ENCODE measurements at regions not wholly inside any gene's neighbourhood (a gene's known extent, or its start where the extent isn't known, plus 50 kb on each side); places are given as distances from the start of the nearest gene placed in this dataset.

DNA sequence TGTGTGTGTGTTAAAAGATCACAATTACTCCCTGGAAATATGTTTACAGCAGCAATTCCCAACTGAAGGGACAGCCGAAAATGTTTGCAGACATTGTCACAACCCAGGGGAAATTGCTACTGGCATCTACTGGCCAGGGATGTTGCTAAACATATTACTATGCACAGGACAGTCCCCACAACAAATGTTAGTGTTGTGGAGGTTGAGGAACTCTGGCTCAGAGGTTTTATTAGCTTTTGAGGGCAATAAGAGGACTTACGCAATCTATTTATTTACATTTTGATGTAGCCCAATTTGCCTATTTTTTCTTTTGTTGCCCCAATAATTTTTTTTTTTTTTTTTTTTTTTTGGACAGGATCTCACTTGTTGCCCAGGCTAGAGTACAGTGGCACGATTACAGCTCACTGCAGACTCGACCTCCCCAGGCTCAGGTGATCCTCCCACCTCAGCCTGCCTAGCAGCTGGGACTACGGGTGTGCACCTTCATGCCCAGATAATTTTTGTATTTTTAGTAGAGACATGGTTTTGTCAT is 154.1 kb downstream of the RPS12 start:
- no peak overlapping the region for H3K4me3 ChIP-seq (ENCODE audit: low read depth, low read length)
- DNase-seq (ENCODE audit: low read depth), result no peak
- TF ChIP-seq, protein P1, sequence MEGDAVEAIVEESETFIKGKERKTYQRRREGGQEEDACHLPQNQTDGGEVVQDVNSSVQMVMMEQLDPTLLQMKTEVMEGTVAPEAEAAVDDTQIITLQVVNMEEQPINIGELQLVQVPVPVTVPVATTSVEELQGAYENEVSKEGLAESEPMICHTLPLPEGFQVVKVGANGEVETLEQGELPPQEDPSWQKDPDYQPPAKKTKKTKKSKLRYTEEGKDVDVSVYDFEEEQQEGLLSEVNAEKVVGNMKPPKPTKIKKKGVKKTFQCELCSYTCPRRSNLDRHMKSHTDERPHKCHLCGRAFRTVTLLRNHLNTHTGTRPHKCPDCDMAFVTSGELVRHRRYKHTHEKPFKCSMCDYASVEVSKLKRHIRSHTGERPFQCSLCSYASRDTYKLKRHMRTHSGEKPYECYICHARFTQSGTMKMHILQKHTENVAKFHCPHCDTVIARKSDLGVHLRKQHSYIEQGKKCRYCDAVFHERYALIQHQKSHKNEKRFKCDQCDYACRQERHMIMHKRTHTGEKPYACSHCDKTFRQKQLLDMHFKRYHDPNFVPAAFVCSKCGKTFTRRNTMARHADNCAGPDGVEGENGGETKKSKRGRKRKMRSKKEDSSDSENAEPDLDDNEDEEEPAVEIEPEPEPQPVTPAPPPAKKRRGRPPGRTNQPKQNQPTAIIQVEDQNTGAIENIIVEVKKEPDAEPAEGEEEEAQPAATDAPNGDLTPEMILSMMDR (conservative IDR thresholded peaks at IDR 0.05; ENCODE audit: low read depth, low read length), result no peak

DNA sequence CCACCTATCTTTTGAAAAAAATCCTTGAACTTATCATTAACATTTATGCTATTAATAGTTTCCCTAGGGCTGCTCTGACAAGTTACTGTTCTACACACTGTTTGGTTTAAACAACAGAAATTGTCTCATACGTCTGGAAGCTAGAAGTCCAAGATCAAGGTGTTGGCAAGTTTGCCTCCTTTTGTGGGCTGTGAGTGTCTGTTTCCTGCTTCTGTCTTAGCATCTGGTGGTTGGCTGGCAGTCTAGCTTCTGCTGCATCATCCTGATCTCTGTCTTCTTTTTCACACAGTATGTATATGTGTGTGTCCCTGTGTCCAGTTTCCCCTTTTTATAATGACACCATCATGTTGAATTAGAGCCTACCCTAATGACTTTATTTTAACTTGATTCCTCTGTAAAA is 154.8 kb downstream of the RPS12 start:
- TF ChIP-seq, protein P1 (conservative IDR thresholded peaks at IDR 0.05; ENCODE audit: low read depth, low read length), result no peak
- no peak overlapping the region for H3K4me3 ChIP-seq (ENCODE audit: low read depth, low read length)
- no peak for DNase-seq (ENCODE audit: low read depth)

DNA sequence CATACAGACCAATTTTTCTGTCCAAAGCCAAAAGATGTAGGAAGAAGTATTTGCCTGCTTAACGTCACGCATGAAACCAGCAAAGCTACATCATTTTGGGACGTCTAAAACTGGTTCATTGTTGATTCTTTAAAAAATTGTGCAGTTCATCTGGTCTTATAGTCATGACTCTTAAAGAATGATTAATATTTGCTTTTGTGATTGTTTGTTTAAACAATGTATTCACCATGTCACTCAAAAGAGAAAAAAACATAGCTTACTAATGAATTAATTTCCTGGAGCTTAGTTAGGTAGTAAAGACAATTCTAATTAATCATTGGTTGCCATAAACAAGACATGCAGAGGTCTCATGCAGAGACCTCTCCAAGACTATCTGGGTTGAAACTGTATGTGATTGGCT is 157.3 kb downstream of the RPS12 start:
- H3K4me3 ChIP-seq (ENCODE audit: low read depth, low read length), result no peak overlapping the region
- TF ChIP-seq, protein P1 (conservative IDR thresholded peaks at IDR 0.05; ENCODE audit: low read depth, low read length), result no peak
- no peak for DNase-seq (ENCODE audit: low read depth)

DNA sequence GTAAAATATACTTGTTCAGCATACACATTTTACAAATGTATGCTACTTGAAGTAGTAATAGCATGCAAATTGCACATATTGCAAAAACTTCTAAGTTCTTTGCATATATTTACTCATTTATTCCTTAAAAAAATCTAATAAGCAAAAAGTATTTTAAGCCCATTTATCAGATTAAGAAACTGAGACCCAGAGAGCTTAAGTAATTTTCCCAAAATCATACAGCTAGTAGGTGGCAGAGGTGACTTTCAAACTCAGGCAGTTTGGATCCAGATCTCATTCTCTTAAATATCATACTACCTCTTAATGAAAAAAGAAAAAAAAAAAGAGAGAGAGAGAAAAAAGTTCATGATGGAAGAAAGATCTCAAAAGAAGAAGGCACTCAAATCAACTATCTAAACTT is 157.9 kb downstream of the RPS12 start:
- TF ChIP-seq, protein P1 (conservative IDR thresholded peaks at IDR 0.05; ENCODE audit: low read depth, low read length), result no peak
- no peak overlapping the region for H3K4me3 ChIP-seq (ENCODE audit: low read depth, low read length)
- no peak for DNase-seq (ENCODE audit: low read depth)

DNA sequence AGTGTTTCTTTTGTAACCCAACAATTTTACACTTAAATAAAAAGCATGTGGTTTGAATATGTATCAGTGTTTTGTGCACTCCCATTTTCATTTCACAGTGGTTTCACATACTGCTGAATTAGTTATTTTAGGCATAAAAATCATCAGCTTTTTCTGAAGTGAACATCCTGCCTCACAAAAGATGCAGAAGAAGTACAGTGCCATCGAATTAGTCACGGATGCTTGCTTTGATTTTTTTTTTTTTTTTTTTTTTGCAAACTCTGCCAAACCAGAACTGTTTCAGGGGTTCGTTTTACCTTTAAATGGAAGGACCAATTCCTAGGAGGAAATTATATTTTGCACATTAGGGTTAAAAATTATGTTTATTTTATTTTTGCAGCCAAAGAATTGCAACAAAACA is 158.6 kb downstream of the RPS12 start:
- TF ChIP-seq, protein P1 (conservative IDR thresholded peaks at IDR 0.05; ENCODE audit: low read depth, low read length), result no peak
- no peak for DNase-seq (ENCODE audit: low read depth)
- no peak overlapping the region for H3K4me3 ChIP-seq (ENCODE audit: low read depth, low read length)

DNA sequence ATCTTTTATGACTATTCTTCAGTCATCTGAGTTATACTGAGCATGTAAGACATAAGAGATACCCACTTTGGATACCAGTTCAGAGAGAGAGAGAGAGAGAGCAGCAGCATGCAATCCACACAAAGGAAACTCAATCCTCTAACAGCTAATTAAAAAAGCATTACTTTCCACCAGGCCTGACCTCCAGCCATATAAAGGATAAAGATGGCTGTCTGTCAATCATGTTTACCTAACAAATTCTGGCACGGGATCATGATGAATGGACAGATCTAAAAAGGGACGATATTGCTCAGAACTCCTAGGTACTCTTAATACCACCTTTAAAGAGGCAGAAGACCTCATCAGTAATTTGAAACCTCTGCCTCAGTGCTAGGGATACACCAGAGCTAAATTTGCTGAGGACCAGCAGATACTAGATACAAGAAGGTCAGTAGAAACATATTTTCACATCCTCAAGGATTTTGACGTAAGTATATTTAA is 159.2 kb downstream of the RPS12 start:
- TF ChIP-seq, protein P1 (conservative IDR thresholded peaks at IDR 0.05; ENCODE audit: low read depth, low read length), result no peak
- DNase-seq (ENCODE audit: low read depth), result no peak
- H3K4me3 ChIP-seq (ENCODE audit: low read depth, low read length), result no peak overlapping the region

DNA sequence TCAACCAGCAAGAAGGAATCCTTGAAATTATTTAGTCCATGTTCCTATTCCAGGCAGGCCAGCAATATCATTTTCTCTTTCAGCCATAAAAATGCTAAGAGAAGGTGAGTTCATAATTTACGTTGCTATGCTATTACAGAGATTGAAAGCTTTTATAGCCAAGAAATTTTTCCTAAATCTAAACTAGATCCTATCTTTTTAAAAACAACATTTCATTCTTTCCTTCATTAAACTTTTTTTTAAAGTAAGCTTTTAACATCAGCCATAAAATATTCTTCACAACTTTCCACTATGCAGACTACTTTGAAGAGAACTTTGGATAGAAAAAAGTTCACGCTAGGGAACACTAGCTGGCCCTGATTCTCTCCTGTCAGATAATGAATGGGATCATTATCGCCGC is 159.8 kb downstream of the RPS12 start:
- DNase-seq (ENCODE audit: low read depth), result no peak
- TF ChIP-seq, protein P1 (conservative IDR thresholded peaks at IDR 0.05; ENCODE audit: low read depth, low read length), result no peak

More for the DNA sequence above, 159.8 kb downstream of the RPS12 start:
- H3K4me3 ChIP-seq (ENCODE audit: low read depth, low read length), result no peak overlapping the region
